HG02623 (cell line): ENCODE measurements at regions not wholly inside any gene's neighbourhood (a gene's known extent, or its start where the extent isn't known, plus 50 kb on each side); places are given as distances from the start of the nearest gene placed in this dataset.
"Not testable (repeated sequence)": the region's sequence is repeated elsewhere in the genome, so short reads cannot be mapped to it uniquely, and the experiment has no call there.

Experiments
- ATAC-seq: cut with Tn5 transposase; IDR thresholded peaks from one replicate; pipeline ENCODE4 v1.9.1; 2021; ENCODE audit warnings: moderate library complexity; ENCODE audit not compliant: unreplicated experiment

- ATAC-seq: not testable (repeated sequence)
Observed at GRCh38 chr4:154907345-154908045, 126.4 kb downstream of the RBM46 start.

GRCh38 chr4:154908168-154908567 lies 127.1 kb downstream of the RBM46 start:
- no peak for ATAC-seq

GRCh38 chr4:154911097-154911496 lies 130.0 kb downstream of the RBM46 start:
- ATAC-seq: no peak

- no peak for ATAC-seq
Observed at GRCh38 chr4:154911608-154912098, 130.6 kb downstream of the RBM46 start.

GRCh38 chr4:154916068-154916467 lies 135.0 kb downstream of the RBM46 start:
- no peak for ATAC-seq

GRCh38 chr4:154927126-154927680 lies 146.1 kb downstream of the RBM46 start:
- no peak for ATAC-seq

- no peak for ATAC-seq
Observed at GRCh38 chr4:154928640-154929257, 147.7 kb downstream of the RBM46 start.

- no peak for ATAC-seq
Observed at GRCh38 chr4:154936873-154937272, 155.8 kb downstream of the RBM46 start.

GRCh38 chr4:154939851-154940250 lies 158.8 kb downstream of the RBM46 start:
- no peak for ATAC-seq

- ATAC-seq: no peak
Observed at GRCh38 chr4:154942176-154942575, 161.1 kb downstream of the RBM46 start.

GRCh38 chr4:154944996-154945395 lies 163.9 kb downstream of the RBM46 start:
- ATAC-seq: no peak

- ATAC-seq: no peak
Observed at GRCh38 chr4:154946113-154946512, 165.0 kb downstream of the RBM46 start.

- no peak for ATAC-seq
Observed at GRCh38 chr4:154953691-154954090, 172.6 kb downstream of the RBM46 start.

- ATAC-seq: no peak
Observed at GRCh38 chr4:154954117-154954516, 173.0 kb downstream of the RBM46 start.

- no peak for ATAC-seq
Observed at GRCh38 chr4:154958121-154958520, 177.0 kb downstream of the RBM46 start.

GRCh38 chr4:154958621-154959358 lies 177.7 kb downstream of the RBM46 start:
- ATAC-seq: no peak

GRCh38 chr4:154959756-154960155 lies 178.7 kb downstream of the RBM46 start:
- no peak for ATAC-seq

- no peak for ATAC-seq
Observed at GRCh38 chr4:154960476-154960875, 179.4 kb downstream of the RBM46 start.

GRCh38 chr4:154961263-154961662 lies 180.2 kb downstream of the RBM46 start:
- ATAC-seq: peak; percentile 90

- no peak for ATAC-seq
Observed at GRCh38 chr4:154973244-154974035, 192.4 kb downstream of the RBM46 start.

GRCh38 chr4:154977228-154977627 lies 196.2 kb downstream of the RBM46 start:
- ATAC-seq: no peak
